Keratinocyte (primary cell): ENCODE measurements at regions not wholly inside any gene's neighbourhood (a gene's known extent, or its start where the extent isn't known, plus 50 kb on each side); places are given as distances from the start of the nearest gene placed in this dataset.

ENCODE experiments used
- EZH2 ChIP-seq: IDR thresholded peaks from one replicate; pipeline ENCODE4 v1.6.1; 2012; ENCODE audit warnings: inconsistent platforms, mild to moderate bottlenecking, low read length, moderate library complexity
- TF ChIP-seq, protein P1 (sequence below), 3 experiments: IDR thresholded peaks in 1 of 3; conservative IDR thresholded peaks in 1 of 3; optimal IDR thresholded peaks in 1 of 3; 2 replicates in 2 of 3; 3 replicates in 1 of 3; pipeline versions ENCODE3 to v1.5.1; 2011; ENCODE audit warnings: low read length in 3 of 3, mild to moderate bottlenecking in 3 of 3, moderate library complexity in 2 of 3, control low read depth in 1 of 3, inconsistent platforms in 1 of 3; ENCODE audit not compliant: insufficient read depth in 2 of 3; ENCODE audit errors: extremely low read depth in 1 of 3

- TF ChIP-seq, protein P1, sequence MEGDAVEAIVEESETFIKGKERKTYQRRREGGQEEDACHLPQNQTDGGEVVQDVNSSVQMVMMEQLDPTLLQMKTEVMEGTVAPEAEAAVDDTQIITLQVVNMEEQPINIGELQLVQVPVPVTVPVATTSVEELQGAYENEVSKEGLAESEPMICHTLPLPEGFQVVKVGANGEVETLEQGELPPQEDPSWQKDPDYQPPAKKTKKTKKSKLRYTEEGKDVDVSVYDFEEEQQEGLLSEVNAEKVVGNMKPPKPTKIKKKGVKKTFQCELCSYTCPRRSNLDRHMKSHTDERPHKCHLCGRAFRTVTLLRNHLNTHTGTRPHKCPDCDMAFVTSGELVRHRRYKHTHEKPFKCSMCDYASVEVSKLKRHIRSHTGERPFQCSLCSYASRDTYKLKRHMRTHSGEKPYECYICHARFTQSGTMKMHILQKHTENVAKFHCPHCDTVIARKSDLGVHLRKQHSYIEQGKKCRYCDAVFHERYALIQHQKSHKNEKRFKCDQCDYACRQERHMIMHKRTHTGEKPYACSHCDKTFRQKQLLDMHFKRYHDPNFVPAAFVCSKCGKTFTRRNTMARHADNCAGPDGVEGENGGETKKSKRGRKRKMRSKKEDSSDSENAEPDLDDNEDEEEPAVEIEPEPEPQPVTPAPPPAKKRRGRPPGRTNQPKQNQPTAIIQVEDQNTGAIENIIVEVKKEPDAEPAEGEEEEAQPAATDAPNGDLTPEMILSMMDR (optimal IDR thresholded peaks at IDR 0.05 in 1 of 3, IDR thresholded peaks at IDR 0.05 in 1 of 3, conservative IDR thresholded peaks at IDR 0.05 in 1 of 3; ENCODE audit: extremely low read depth in 1 of 3, insufficient read depth in 2 of 3, low read length in 3 of 3), result no peak
- no peak for TF ChIP-seq EZH2
Measured at GRCh38 chr2:64731263-64731643, 77.5 kb upstream of the SERTAD2 start.
